Smooth muscle cell (in vitro differentiated cells): ENCODE measurements at regions not wholly inside any gene's neighbourhood (a gene's known extent, or its start where the extent isn't known, plus 50 kb on each side); places are given as distances from the start of the nearest gene placed in this dataset.

Experiments
- DNase-seq: peaks from one replicate; lab custom pipeline; 2025; ENCODE audit not compliant: unreplicated experiment; lab: John Stamatoyannopoulos, UW
- H2AFZ ChIP-seq: fragments of 200-600 bp; sonication (generic); 2 replicates; pipeline ENCODE4 v1.6.0; 2016; ENCODE audit warnings: antibody characterized with exemption, low read depth, mild to moderate bottlenecking
- H3F3A ChIP-seq: fragments of 200-600 bp; sonication (generic); 2 replicates; pipeline ENCODE4 v1.6.0; 2017; ENCODE audit warnings: antibody characterized with exemption, low read depth
- H3K27ac ChIP-seq: fragments of 200-600 bp; sonication (generic); 2 replicates; pipeline ENCODE4 v1.5.1; 2016; ENCODE audit warnings: low read depth, mild to moderate bottlenecking
- H3K27me3 ChIP-seq: fragments of 200-600 bp; sonication (generic); 2 replicates; pipeline ENCODE4 v1.6.1; 2016; ENCODE audit warnings: low read depth, mild to moderate bottlenecking
- H3K36me3 ChIP-seq: fragments of 200-600 bp; sonication (generic); 2 replicates; pipeline ENCODE4 v1.5.1; 2016; ENCODE audit warnings: low read depth
- H3K4me1 ChIP-seq: fragments of 200-600 bp; sonication (generic); 2 replicates; pipeline ENCODE4 v1.5.1; 2016; ENCODE audit warnings: low read depth
- H3K4me2 ChIP-seq: fragments of 200-600 bp; sonication (generic); 2 replicates; pipeline ENCODE4 v1.6.0; 2016; ENCODE audit warnings: mild to moderate bottlenecking
- H3K4me3 ChIP-seq: fragments of 200-600 bp; sonication (generic); 2 replicates; pipeline ENCODE4 v1.5.1; 2016; ENCODE audit warnings: mild to moderate bottlenecking
- H3K79me2 ChIP-seq: fragments of 200-600 bp; sonication (generic); 2 replicates; pipeline ENCODE4 v1.6.0; 2016; ENCODE audit warnings: low read depth, mild to moderate bottlenecking
- H3K9ac ChIP-seq: fragments of 200-600 bp; sonication (generic); 2 replicates; pipeline ENCODE4 v1.6.0; 2016; ENCODE audit warnings: low read depth
- H3K9me3 ChIP-seq: fragments of 200-600 bp; sonication (generic); replicated peaks from 2 replicates; pipeline ENCODE4 v1.5.1; 2016; ENCODE audit warnings: low read depth
- H4K20me1 ChIP-seq: fragments of 200-600 bp; sonication (generic); 2 replicates; pipeline ENCODE4 v1.6.0; 2016; ENCODE audit warnings: low read depth
- WGBS: methylation state at CpG from one replicate; pipeline ENCODE4 v1.1.7; 2016; ENCODE audit warnings: low lambda C conversion rate; 5-methylcytosine and 5-hydroxymethylcytosine counted together
- TF ChIP-seq, protein P1 (sequence below): fragments of 200-600 bp; sonication (generic); IDR thresholded peaks from 2 replicates; pipeline ENCODE4 v1.5.1; 2017; ENCODE audit warnings: borderline replicate concordance, mild to moderate bottlenecking, antibody characterized with exemption; ENCODE audit not compliant: insufficient read depth, poor library complexity, severe bottlenecking

DNA sequence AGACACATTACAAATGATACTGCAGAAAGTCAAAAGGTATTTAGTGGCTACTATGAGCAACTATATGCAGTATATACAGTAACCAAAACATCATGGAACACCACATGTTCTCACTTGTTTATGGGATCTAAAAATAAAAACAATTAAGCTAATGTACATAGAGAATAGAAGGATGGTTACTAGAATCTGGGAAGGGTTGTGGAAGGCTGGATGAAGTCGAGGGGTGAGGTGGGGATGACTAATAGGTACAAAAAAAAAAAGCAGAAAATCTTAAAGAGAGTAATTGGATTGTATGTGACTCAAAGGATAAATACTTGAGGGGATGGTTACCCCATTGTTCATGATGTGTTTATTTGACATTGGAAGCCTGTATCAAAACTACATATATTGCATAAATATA, 848.8 kb upstream of the GBE1 start:
- no peaks in the 10 kb centered on the region for H3F3A ChIP-seq
- DNase-seq = no peak
- H3K79me2 ChIP-seq = no peaks in the 10 kb centered on the region
- H3K4me3 ChIP-seq = no peak overlapping the region
- no peak overlapping the region for H3K27ac ChIP-seq
- H3K27me3 ChIP-seq = no peaks in the 10 kb centered on the region
- no peaks in the 10 kb centered on the region for H4K20me1 ChIP-seq
- TF ChIP-seq, protein P1, sequence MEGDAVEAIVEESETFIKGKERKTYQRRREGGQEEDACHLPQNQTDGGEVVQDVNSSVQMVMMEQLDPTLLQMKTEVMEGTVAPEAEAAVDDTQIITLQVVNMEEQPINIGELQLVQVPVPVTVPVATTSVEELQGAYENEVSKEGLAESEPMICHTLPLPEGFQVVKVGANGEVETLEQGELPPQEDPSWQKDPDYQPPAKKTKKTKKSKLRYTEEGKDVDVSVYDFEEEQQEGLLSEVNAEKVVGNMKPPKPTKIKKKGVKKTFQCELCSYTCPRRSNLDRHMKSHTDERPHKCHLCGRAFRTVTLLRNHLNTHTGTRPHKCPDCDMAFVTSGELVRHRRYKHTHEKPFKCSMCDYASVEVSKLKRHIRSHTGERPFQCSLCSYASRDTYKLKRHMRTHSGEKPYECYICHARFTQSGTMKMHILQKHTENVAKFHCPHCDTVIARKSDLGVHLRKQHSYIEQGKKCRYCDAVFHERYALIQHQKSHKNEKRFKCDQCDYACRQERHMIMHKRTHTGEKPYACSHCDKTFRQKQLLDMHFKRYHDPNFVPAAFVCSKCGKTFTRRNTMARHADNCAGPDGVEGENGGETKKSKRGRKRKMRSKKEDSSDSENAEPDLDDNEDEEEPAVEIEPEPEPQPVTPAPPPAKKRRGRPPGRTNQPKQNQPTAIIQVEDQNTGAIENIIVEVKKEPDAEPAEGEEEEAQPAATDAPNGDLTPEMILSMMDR = no peak
- no peak overlapping the region for H3K4me2 ChIP-seq
- no peaks in the 10 kb centered on the region for H3K4me1 ChIP-seq
- 81% methylated on average over 1 of the region's 1 CpG for WGBS
- H3K9ac ChIP-seq = no peak overlapping the region
- no peak overlapping the region for H2AFZ ChIP-seq
- H3K9me3 ChIP-seq = no peaks in the 10 kb centered on the region
- no peaks in the 10 kb centered on the region for H3K36me3 ChIP-seq

DNA sequence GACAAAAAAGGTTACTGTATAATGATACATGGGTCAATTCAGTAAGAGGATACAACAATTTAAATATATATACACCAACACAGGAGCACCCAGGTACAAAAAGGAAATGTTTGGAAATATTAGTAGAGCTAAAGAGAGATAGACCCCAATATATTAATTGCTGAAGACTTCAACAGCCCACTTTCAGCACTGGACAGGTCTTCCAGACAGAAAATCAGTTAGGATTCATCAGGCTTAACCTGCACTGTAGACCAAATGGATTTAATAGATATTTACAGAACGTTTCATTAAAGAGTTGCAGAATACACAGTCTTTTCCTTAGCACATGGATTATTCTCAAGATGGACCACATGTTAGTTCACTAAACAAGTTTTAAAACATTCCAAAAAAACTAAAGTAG, 845.9 kb upstream of the GBE1 start:
- no peak for DNase-seq
- no peaks in the 10 kb centered on the region for H3F3A ChIP-seq
- H3K9ac ChIP-seq = no peak overlapping the region
- no peaks in the 10 kb centered on the region for H3K27me3 ChIP-seq
- no peaks in the 10 kb centered on the region for H4K20me1 ChIP-seq
- H3K4me3 ChIP-seq = no peak overlapping the region
- no peaks in the 10 kb centered on the region for H3K9me3 ChIP-seq
- H2AFZ ChIP-seq = no peak overlapping the region
- no peak overlapping the region for H3K27ac ChIP-seq
- TF ChIP-seq, protein P1 = no peak
- no peak overlapping the region for H3K4me2 ChIP-seq
- no peaks in the 10 kb centered on the region for H3K79me2 ChIP-seq
- H3K4me1 ChIP-seq = no peaks in the 10 kb centered on the region
- H3K36me3 ChIP-seq = no peaks in the 10 kb centered on the region
- 86% methylated on average over 1 of the region's 1 CpG for WGBS

- no peaks in the 10 kb centered on the region for H3K79me2 ChIP-seq
- no peaks in the 10 kb centered on the region for H4K20me1 ChIP-seq
- no peaks in the 10 kb centered on the region for H3K27me3 ChIP-seq
- H3K9ac ChIP-seq = no peak overlapping the region
- DNase-seq = no peak
- peaks cover 4% of the 10 kb centered on the region for H3K9me3 ChIP-seq
- H3K36me3 ChIP-seq = no peaks in the 10 kb centered on the region
- no peak overlapping the region for H3K27ac ChIP-seq
- H3K4me2 ChIP-seq = no peak overlapping the region
- no peak overlapping the region for H2AFZ ChIP-seq
- H3K4me3 ChIP-seq = no peak overlapping the region
- H3K4me1 ChIP-seq = no peaks in the 10 kb centered on the region
- WGBS = 86% methylated on average over 1 of the region's 1 CpG
- H3F3A ChIP-seq = no peaks in the 10 kb centered on the region
- TF ChIP-seq, protein P1 = no peak
Observed at GRCh38 chr3:82596805-82597204, 835.4 kb upstream of the GBE1 start.

DNA sequence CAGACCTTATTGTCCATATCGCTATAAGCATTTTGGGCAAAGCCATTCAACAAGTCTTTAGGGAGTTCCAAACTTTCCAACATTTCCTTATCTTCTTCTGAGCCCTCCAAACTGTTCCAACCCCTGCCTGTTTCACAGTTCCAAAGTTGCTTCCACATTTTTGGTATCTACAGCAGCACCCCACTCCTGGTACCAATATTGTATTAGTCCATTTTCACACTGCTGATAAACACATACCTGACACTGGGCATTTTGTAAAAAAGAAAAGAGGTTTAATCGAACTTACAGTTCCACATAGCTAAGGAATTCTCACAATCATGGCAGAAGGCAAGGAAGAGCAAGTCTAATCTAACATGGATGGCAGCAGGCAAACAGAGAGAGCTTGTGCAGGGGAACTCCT, 834.1 kb upstream of the GBE1 start:
- TF ChIP-seq, protein P1 = no peak
- peaks cover 4% of the 10 kb centered on the region for H3K9me3 ChIP-seq
- H3K4me2 ChIP-seq = no peak overlapping the region
- WGBS = 87% methylated on average over 2 of the region's 2 CpGs
- no peaks in the 10 kb centered on the region for H3K36me3 ChIP-seq
- no peaks in the 10 kb centered on the region for H4K20me1 ChIP-seq
- no peaks in the 10 kb centered on the region for H3F3A ChIP-seq
- H3K4me1 ChIP-seq = no peaks in the 10 kb centered on the region
- H3K27ac ChIP-seq = no peak overlapping the region
- H3K27me3 ChIP-seq = no peaks in the 10 kb centered on the region
- no peak for DNase-seq
- no peaks in the 10 kb centered on the region for H3K79me2 ChIP-seq
- no peak overlapping the region for H3K4me3 ChIP-seq
- H3K9ac ChIP-seq = no peak overlapping the region
- no peak overlapping the region for H2AFZ ChIP-seq
